OCI-M1 (cell line): ENCODE measurements at regions not wholly inside any gene's neighbourhood (a gene's known extent, or its start where the extent isn't known, plus 50 kb on each side); places are given as distances from the start of the nearest gene placed in this dataset.
A peak's percentile ranks its signal among the peaks of the same experiment; 100 is the strongest.
"Not testable (repeated sequence)": the region's sequence is repeated elsewhere in the genome, so short reads cannot be mapped to it uniquely, and the experiment has no call there.

Experiments used
- DNase-seq: peaks from one replicate; lab custom pipeline; 2025; lab: John Stamatoyannopoulos, UW

GRCh38 chr14:89697281-89698060 lies 257.1 kb downstream of the EFCAB11 start:
- no peak for DNase-seq

- DNase-seq: no peak
Measured at GRCh38 chr14:89695846-89696245, 258.7 kb downstream of the EFCAB11 start.

DNA sequence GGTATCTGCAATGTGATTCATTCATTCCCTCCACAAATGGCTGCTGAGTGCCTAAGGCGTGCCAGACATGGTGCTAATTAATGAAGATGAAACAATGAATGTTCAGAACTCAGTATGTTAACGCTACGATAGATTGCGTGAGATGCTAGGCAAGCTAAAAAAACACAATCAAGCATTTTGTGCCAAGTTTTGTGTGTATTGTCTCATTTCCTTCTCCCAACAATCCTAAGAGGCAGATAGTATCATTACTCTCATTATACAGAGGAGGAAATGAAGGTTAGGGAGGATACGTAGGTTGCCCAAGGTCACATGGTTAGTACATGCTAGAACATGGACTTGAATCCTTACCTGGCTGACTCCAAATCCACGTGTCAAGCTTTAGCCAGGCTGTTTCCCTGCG lies 264.4 kb downstream of the EFCAB11 start:
- no peak for DNase-seq

GRCh38 chr14:89689711-89690110 lies 264.8 kb downstream of the EFCAB11 start:
- not testable (repeated sequence) for DNase-seq

GRCh38 chr14:89688507-89689211 lies 265.9 kb downstream of the EFCAB11 start:
- DNase-seq: no peak

DNA sequence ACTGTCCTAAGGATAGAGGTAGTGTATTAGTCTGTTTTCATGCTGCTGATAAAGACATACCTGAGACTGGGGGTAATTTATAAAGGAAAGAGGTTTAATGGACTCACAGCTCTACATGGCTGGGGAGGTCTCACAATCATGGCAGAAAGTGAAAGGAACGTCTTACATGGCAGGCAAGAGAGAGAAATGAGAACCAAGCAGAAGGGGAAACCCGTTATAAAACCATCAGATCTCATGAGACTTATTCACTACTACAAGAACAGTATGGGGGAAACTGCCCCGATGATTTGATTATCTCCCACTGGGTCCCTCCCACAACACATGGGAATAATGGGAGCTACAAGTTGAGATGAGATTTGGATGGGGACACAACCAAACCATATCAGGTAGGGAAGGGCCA lies 267.4 kb downstream of the EFCAB11 start:
- DNase-seq: not testable (repeated sequence)

GRCh38 chr14:89684139-89684538 lies 267.1 kb upstream of the FOXN3 start:
- peak; percentile 0 for DNase-seq

DNA sequence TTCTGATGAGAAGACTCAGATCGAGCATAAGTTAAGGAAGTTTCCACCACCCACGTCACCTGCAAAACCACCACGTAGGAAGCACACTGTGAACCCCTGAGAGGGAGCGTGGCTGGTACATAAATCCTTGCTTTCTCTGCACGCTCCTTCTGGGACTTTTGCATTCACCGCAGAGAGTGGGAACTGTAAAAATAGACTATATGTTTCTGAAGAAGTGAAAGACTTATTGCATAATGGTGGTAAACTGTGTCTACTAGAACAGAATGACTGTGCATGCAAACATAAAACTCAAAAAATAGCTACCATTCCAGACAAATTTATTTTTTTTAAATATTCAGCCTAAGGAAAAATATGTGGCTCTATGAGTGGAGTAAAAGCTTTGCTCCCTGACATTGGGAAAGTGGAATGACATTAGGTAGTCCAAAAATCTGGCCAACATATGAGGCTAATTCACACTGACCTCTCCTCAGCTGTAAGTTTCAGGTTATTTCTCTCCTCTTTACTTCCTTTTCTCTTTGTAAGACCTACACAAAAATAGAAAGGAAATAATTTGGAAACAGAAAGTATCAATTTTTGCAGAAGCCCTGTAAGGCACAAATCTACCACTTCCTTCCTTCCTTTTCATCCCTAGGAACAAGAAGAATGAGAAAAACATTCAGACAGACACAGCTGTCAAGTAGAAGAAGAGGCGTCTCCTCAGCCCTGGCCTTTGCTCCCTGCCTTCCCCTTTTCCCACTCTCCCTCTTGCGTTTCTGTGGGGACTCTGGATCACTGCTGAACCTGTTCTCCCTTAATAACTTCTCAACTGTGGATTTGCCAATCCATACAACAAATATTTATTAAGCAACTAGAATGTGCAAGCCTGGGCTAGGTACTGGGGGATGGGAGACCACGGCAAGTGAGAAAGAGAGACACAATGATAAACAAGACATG lies 264.3 kb upstream of the FOXN3 start:
- DNase-seq: no peak

- no peak for DNase-seq
Measured at GRCh38 chr14:89680156-89680555, 263.1 kb upstream of the FOXN3 start.

DNA sequence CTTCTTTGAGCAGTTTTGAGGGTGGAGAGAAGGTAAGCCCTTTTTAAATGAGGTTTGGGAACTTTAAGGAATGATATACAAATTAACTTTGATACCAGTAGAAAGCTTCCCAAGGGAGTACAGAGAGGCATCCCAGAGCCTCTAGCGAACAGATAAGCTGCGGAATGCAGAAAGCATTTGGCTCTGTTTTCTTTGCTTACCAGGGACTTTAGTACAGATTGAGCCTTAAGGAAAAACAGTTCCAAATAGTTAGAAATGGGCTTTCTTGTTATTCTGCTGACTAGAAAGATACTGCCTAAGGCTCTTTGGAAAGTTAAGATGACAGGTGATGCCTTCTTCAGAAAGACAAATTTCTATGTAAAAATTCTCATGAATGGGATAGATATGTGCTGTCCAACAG lies 261.7 kb upstream of the FOXN3 start:
- no peak for DNase-seq

DNA sequence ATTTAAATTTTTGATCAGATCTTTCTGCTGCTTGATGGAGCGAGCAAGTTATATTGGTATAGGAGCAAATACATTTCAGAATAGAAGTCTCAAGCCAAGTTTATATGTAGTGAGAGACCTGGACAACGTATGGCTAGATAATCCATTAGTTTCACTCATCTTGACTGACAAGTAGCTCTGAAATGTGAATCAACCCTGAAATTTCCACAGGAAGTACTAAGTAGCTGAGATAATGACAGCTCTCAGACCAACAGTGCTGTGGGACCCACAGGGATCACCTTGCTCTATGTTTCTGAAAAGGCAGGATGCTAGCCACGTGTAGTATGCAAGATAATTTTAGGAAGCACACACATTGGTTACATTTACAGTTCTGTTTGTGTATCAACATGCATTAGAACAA lies 258.6 kb upstream of the FOXN3 start:
- no peak for DNase-seq

DNA sequence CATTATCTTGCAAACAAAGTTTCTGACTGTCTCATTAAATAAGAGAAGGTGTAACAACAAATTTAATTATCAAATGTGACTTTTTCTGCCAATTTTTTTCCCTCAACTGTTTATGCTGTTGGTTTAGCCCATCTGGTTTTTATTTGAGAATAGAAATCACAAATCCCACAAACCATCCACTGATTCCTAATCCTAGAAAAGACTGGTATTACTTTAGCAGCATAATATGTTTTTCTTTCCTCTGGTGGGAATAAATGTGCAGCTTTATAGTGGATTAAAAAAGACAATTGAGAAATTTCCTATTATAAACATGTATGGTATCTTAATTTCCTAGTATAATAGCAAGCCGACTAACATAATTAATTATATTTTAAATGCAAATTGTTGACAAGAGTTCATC lies 257.9 kb upstream of the FOXN3 start:
- DNase-seq: no peak

- DNase-seq: no peak
Measured at GRCh38 chr14:89674240-89674639, 257.2 kb upstream of the FOXN3 start.

DNA sequence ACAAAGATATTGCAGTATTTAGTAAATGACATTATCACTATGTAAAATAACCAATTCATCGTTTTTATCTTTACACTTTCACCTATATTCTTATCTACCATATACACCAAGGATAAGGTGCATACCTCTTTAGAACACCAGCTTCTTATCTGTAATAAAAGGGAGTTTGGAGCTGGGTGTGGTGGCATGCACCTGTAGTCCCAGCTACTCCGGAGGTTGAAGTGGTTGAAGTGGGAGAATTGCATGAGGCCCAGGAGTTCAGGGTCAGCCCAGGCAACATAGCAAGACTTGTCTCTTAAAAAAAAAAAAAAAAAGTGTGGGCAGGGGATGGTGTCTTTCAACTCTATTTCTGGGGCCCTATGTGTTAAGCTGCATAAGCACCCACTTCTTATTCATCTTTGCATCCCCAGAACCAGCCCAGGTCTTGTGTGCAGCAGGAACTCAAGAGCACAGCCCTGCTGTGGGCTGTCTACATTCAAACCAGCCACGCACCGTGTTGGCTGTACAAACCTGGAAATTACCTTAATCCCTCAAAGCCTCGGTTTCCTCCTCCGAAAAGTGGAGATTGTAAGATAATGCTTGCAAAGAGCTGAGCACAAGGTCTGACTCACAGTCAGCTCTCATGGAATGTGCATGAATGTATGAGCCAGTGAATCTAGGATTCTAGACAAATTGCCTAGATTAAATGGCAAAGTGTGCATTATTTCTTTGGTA lies 256.6 kb upstream of the FOXN3 start:
- DNase-seq: no peak

DNA sequence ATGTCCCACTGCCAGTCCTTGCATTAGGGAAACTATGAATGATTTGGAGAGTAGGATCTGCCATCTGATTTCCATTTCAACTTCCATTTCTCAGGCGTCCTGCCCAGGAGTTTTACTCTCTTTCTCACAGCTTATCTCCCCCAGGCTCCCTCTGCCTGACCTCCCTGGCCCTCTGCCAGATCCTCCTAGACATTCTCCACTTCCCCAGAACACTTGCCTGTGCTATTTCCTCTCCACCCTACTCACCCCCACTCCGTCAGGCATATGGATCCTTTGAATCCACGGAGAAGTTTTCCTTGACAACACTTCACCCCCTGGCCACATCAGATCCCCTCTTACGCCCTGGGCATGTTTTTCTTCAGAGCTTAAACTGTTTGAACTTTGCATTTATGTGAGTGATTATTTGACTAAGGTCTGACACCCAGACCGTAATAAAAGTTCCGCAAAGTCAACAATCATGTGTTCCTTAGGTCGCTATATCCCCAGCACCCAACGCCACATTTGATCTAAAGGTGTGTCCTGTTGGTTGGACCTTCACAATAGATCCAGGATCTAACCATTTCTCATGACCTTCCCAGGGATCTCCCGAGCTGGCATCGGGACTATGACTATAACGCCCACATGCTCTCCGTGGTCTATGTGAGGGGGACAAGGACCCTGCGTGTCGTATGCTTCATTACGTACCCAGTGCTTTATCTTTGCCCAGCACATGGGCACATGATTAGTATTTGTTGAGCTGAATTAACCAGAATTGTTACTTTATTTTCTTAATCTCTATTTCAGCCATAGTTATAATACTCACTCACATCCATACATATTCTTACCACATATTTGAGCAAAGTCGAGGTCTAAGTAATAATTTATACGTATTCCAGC lies 255.8 kb upstream of the FOXN3 start:
- peak; percentile 29 for DNase-seq

DNA sequence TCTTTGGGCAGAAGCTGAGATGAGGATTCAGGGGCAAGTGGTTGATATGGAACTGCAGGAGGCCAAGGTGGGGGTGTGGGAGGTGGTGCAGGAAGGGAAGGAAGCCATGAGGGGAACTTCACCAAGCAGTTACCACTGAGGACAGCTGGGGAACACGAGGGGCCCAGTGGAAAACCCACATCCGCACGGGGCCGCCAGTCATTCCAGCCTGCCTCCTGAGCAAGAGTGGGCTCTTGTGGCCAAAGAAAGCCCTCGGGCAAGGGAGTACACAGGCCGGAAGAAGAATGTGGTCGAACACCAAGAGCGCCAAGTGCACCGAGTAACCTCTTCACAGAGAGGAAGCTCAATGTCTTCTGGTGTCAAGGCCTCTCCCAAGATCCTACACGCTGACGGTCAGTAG lies 252.2 kb upstream of the FOXN3 start:
- DNase-seq: no peak

GRCh38 chr14:89667983-89668382 lies 250.9 kb upstream of the FOXN3 start:
- DNase-seq: no peak

DNA sequence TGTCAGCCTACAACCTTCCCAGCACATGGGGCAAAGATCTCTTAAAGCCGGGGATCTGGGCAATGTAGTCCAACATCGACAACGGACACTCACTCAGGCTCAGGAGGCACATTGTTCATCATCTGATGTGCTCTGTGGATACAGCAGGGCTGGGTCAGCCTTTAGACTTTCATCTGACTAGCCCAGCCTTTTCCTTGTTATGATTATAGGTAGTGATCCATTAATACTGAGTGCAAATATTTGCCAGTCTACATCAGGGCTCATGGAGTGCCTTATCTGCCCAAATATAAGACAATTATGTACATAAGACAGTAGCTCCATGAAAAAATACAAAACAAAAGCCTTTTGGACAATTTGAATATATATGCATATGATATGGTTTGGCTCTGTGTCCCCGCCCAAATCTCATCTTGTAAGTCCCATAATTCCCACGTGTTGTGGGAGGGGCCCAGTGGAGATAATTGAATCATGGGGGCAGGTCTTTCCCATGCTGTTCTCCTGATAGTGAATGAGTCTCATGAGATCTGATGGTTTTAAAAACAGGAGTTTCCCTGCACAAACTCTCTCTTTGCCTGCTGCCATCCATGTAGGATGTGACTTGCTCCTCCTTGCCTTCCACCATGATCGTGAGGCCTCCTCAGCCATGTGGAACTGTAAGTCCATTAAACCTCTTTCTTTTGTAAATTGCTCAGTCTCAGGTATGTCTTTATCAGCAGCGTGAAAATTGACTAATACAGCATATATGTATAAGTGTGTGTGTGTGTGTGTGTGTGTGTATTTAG lies 248.5 kb upstream of the FOXN3 start:
- not testable (repeated sequence) for DNase-seq

DNA sequence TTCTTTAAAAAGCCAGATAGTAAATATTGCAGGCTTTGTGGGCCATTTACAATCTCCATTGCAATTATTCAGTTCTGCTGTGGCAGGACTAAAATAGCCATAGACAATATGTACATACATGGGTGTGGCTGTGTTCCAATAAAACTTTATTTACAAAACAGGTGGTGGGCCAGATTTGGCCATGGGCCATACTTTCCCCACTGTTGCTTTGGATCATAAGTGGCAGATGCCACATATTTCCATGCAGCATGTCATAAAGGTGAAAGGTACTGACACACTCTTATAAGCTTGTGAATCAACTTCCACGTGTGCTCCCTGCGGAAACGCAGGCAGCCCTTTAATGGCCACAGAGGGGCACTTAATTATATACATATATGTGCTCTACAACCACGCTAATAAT lies 244.4 kb upstream of the FOXN3 start:
- no peak for DNase-seq

- DNase-seq: not testable (repeated sequence)
Measured at GRCh38 chr14:89660625-89661233, 243.7 kb upstream of the FOXN3 start.
